ENCODE measurements at regions not wholly inside any gene's neighbourhood (a gene's known extent, or its start where the extent isn't known, plus 50 kb on each side); places are given as distances from the start of the nearest gene placed in this dataset.

DNA sequence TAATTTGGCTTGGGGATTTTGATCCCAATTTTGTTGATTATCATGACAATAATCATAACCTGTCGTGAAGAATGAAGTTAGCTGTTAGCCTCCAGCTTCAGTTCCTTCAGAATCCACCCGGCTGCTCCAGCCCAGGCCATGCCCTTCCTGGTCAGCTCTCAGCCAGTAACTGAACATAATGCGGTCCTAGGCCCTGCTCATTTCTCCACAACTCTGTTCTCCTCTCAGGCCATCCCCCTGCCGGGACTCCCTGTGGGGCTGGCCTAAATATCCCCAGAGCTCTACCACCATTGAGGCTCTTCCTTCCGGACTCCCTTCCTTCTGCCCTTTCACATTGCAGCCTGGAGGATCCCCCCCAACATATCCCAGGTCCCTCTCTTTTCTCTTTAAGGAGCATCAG is 833.4 kb upstream of the GOT2 start:
- ChIA-PET CTCF (no interaction called here), POLR2A (ENCODE audit: unreplicated experiment) (no interaction called here)
- no peaks in the 10 kb centered on the region for H3K4me1 ChIP-seq (replicated peaks; ENCODE audit: insufficient read depth)
- no peak overlapping the region for H3K27ac ChIP-seq
- BruUV-seq (replicated peaks): no TSS peak
- TF ChIP-seq, protein P1, sequence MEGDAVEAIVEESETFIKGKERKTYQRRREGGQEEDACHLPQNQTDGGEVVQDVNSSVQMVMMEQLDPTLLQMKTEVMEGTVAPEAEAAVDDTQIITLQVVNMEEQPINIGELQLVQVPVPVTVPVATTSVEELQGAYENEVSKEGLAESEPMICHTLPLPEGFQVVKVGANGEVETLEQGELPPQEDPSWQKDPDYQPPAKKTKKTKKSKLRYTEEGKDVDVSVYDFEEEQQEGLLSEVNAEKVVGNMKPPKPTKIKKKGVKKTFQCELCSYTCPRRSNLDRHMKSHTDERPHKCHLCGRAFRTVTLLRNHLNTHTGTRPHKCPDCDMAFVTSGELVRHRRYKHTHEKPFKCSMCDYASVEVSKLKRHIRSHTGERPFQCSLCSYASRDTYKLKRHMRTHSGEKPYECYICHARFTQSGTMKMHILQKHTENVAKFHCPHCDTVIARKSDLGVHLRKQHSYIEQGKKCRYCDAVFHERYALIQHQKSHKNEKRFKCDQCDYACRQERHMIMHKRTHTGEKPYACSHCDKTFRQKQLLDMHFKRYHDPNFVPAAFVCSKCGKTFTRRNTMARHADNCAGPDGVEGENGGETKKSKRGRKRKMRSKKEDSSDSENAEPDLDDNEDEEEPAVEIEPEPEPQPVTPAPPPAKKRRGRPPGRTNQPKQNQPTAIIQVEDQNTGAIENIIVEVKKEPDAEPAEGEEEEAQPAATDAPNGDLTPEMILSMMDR (conservative IDR thresholded peaks at IDR 0.05): no peak
- TF ChIP-seq EZH2 (IDR thresholded peaks at IDR 0.05; ENCODE audit: low read depth): no peak
- no peak overlapping the region for H3K4me3 ChIP-seq
- H3K9me2 ChIP-seq (ENCODE audit: insufficient read depth): no peaks in the 10 kb centered on the region
- no peaks in the 10 kb centered on the region for H3F3A ChIP-seq (ENCODE audit: insufficient read depth, low read depth)
- no peak overlapping the region for H3K4me2 ChIP-seq
- H3K79me2 ChIP-seq (ENCODE audit: low read depth): no peaks in the 10 kb centered on the region
- no peaks in the 10 kb centered on the region for H4K20me1 ChIP-seq (ENCODE audit: insufficient read depth)
- no peak overlapping the region for H2AFZ ChIP-seq
- peaks cover 6% of the 10 kb centered on the region for H3K27me3 ChIP-seq (ENCODE audit: insufficient read depth, low read depth)
- intact Hi-C loops (cut with micrococcal nuclease; ENCODE audit: unreplicated experiment): no loop called here
- H3K36me3 ChIP-seq (ENCODE audit: low read depth): no peaks in the 10 kb centered on the region
- H3K9me3 ChIP-seq (ENCODE audit: insufficient read depth, low read depth): no peaks in the 10 kb centered on the region
- DNase-seq: no peak

DNA sequence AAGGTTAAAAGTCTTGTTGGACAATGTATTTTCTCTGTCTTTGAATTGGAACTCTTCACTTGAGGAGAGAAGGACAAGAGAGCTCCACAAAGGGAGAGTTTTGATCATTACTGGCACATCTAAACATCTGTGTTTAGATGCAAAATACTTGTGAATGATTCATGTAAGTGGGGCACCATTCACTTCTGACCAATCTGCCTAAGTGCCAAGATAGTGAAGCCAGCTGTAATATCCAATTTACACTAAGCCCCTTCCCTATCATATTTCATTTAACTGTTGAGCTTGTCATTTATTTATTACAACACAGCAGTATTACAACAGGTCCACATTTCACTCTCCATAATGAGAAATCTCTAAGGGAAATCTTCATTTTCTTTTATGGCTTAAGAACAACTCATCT is 832.3 kb upstream of the GOT2 start:
- H3K27me3 ChIP-seq (ENCODE audit: insufficient read depth, low read depth): peaks cover 6% of the 10 kb centered on the region
- no peaks in the 10 kb centered on the region for H3K9me3 ChIP-seq (ENCODE audit: insufficient read depth, low read depth)
- TF ChIP-seq EZH2 (IDR thresholded peaks at IDR 0.05; ENCODE audit: low read depth): no peak
- TF ChIP-seq, protein P1 (conservative IDR thresholded peaks at IDR 0.05): no peak
- no peaks in the 10 kb centered on the region for H3K79me2 ChIP-seq (ENCODE audit: low read depth)
- H3K27ac ChIP-seq: no peak overlapping the region
- no peaks in the 10 kb centered on the region for H4K20me1 ChIP-seq (ENCODE audit: insufficient read depth)
- POLR2A ChIA-PET (ENCODE audit: unreplicated experiment): no interaction called here
- H3K36me3 ChIP-seq (ENCODE audit: low read depth): no peaks in the 10 kb centered on the region
- H3K4me3 ChIP-seq: no peak overlapping the region
- intact Hi-C loops (cut with micrococcal nuclease; ENCODE audit: unreplicated experiment): no loop called here
- BruUV-seq (replicated peaks): no TSS peak
- H3F3A ChIP-seq (ENCODE audit: insufficient read depth, low read depth): no peaks in the 10 kb centered on the region
- H2AFZ ChIP-seq: no peak overlapping the region
- CTCF ChIA-PET: no interaction called here
- no peak for DNase-seq
- no peak overlapping the region for H3K4me2 ChIP-seq
- H3K4me1 ChIP-seq (replicated peaks; ENCODE audit: insufficient read depth): no peaks in the 10 kb centered on the region
- no peaks in the 10 kb centered on the region for H3K9me2 ChIP-seq (ENCODE audit: insufficient read depth)

DNA sequence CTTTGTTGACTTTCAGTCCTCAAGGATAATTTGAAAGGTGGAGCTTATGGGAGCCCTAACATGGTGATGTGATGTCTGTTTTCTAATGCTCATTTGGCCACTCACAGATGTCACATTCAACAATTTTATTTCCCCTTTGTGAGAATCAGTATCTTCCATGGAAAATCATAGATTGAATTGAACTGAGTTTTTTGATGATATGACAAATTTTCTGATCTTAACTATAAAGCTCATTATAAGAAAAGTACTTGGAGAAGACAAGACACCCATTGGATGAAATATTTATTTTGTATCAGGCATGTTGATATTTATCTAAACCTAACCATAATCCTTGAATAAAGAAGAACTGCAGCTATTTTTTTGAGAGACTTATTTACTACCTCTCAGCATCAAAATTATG is 824.6 kb upstream of the GOT2 start:
- H3F3A ChIP-seq (ENCODE audit: insufficient read depth, low read depth): no peaks in the 10 kb centered on the region
- no peaks in the 10 kb centered on the region for H3K27me3 ChIP-seq (ENCODE audit: insufficient read depth, low read depth)
- H3K4me1 ChIP-seq (replicated peaks; ENCODE audit: insufficient read depth): no peaks in the 10 kb centered on the region
- no peaks in the 10 kb centered on the region for H3K9me2 ChIP-seq (ENCODE audit: insufficient read depth)
- no peaks in the 10 kb centered on the region for H3K79me2 ChIP-seq (ENCODE audit: low read depth)
- no peak overlapping the region for H3K4me3 ChIP-seq
- intact Hi-C loops (cut with micrococcal nuclease; ENCODE audit: unreplicated experiment): no loop called here
- TF ChIP-seq, protein P1 (conservative IDR thresholded peaks at IDR 0.05): no peak
- no peak for TF ChIP-seq EZH2 (IDR thresholded peaks at IDR 0.05; ENCODE audit: low read depth)
- no peak for DNase-seq
- ChIA-PET CTCF (no interaction called here), POLR2A (ENCODE audit: unreplicated experiment) (no interaction called here)
- H2AFZ ChIP-seq: no peak overlapping the region
- H3K27ac ChIP-seq: no peak overlapping the region
- no peaks in the 10 kb centered on the region for H3K36me3 ChIP-seq (ENCODE audit: low read depth)
- no TSS peak for BruUV-seq (replicated peaks)
- no peak overlapping the region for H3K4me2 ChIP-seq
- no peaks in the 10 kb centered on the region for H3K9me3 ChIP-seq (ENCODE audit: insufficient read depth, low read depth)
- no peaks in the 10 kb centered on the region for H4K20me1 ChIP-seq (ENCODE audit: insufficient read depth)

All from PC-9 (cell line).